Inferior parietal cortex (tissue), 1 donor: ENCODE measurements at regions not wholly inside any gene's neighbourhood (a gene's known extent, or its start where the extent isn't known, plus 50 kb on each side); places are given as distances from the start of the nearest gene placed in this dataset.
"Not testable (repeated sequence)": the region's sequence is repeated elsewhere in the genome, so short reads cannot be mapped to it uniquely, and the experiment has no call there.

Source experiments
- DNase-seq: peaks from one replicate; pipeline ENCODE4 v3.0.0-alpha.2; 2016; ENCODE audit errors: extremely low spot score

- DNase-seq: no peak
Observed at GRCh38 chr14:49121246-49121645, 464.9 kb downstream of the RPS29 start.

GRCh38 chr14:49114161-49114893, 471.9 kb downstream of the RPS29 start:
- peak; percentile 4 for DNase-seq

GRCh38 chr14:49106741-49107667, 479.2 kb downstream of the RPS29 start:
- no peak for DNase-seq

GRCh38 chr14:49105956-49106355, 480.2 kb downstream of the RPS29 start:
- peak; percentile 10 for DNase-seq

GRCh38 chr14:49105512-49105911, 480.7 kb downstream of the RPS29 start:
- DNase-seq: no peak

- DNase-seq: no peak
Observed at GRCh38 chr14:49092345-49092744, 493.8 kb downstream of the RPS29 start.

- DNase-seq: no peak
Observed at GRCh38 chr14:49089107-49089506, 497.1 kb downstream of the RPS29 start.

- DNase-seq: not testable (repeated sequence)
Observed at GRCh38 chr14:49073292-49073691, 512.9 kb downstream of the RPS29 start.

GRCh38 chr14:49058511-49058910, 527.7 kb downstream of the RPS29 start:
- no peak for DNase-seq

GRCh38 chr14:49057838-49058510, 528.2 kb downstream of the RPS29 start:
- no peak for DNase-seq

GRCh38 chr14:49056021-49056420, 530.2 kb downstream of the RPS29 start:
- DNase-seq: no peak

- DNase-seq: no peak
Observed at GRCh38 chr14:49052521-49052920, 533.7 kb downstream of the RPS29 start.

GRCh38 chr14:49051328-49052060, 534.7 kb downstream of the RPS29 start:
- no peak for DNase-seq

- no peak for DNase-seq
Observed at GRCh38 chr14:49050822-49051221, 535.4 kb downstream of the RPS29 start.

GRCh38 chr14:49049711-49050110, 536.5 kb downstream of the RPS29 start:
- DNase-seq: no peak

GRCh38 chr14:49044981-49045380, 541.2 kb downstream of the RPS29 start:
- DNase-seq: no peak

GRCh38 chr14:49036984-49037516, 549.1 kb downstream of the RPS29 start:
- no peak for DNase-seq

GRCh38 chr14:49036266-49036665, 549.9 kb downstream of the RPS29 start:
- no peak for DNase-seq

GRCh38 chr14:49033131-49033530, 553.0 kb downstream of the RPS29 start:
- no peak for DNase-seq

GRCh38 chr14:49031710-49032109, 554.5 kb downstream of the RPS29 start:
- not testable (repeated sequence) for DNase-seq

GRCh38 chr14:49019467-49020115, 566.6 kb downstream of the RPS29 start:
- no peak for DNase-seq
